ENCODE measurements at regions not wholly inside any gene's neighbourhood (a gene's known extent, or its start where the extent isn't known, plus 50 kb on each side); places are given as distances from the start of the nearest gene placed in this dataset.
"Not testable (repeated sequence)": the region's sequence is repeated elsewhere in the genome, so short reads cannot be mapped to it uniquely, and the experiment has no call there.

DNA sequence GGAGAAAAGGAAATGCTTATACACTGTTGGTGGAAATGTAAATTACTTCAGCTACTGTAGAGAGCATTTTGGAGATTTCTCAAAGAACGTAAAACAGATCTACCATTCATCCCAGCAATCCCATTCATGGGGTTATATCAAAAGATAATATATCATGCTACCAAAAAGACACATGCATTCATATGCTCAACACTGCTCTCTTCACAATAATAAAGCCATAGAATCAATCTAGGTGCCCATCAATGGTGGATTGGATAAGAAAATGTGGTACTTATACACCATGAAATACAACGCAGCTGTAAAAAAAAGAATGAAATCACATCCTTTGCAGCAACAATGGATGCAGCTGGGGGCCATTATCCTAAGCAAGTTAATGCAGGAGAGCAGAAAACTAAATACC, 1487.7 kb upstream of the SEL1L start:
- no peak for DNase-seq

DNA sequence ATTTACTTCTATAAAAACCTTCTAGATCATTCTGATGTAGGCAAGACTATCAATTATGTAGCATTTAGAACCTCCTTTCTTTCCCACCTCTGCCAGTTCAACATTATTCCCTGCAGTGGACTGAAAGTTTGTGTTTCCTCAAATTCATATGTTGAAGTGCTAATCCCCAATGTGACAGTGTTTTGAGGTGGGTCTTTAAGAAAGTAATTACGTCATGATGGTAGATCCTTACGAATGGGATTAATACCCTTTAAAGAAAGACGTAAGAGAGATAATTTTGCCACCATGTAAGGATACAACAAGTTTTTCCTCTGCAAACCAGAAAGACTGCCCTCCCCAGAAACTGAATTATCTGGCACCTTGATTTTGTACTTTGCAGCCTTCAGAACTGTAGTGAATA, 1489.7 kb upstream of the SEL1L start:
- no peak for DNase-seq

DNA sequence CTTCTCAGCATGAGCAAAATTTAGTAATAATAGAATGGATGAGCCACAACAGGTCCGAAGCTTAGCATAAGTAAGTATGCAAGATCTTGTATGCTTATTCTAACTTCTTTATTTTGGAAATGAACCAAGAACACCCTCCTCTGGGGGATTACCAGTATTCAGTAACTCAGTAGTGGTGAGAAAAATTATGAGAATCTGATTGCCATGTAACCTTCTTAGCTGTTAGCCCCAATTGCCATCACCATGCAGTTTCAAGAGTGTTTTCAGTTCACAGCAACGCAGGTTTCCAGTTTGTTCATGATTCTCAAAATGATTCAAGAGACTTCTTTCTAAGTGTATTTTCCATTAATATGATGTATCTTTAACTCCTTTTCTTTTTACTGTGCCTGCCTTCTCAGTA, 1507.6 kb upstream of the SEL1L start:
- DNase-seq: no peak

GRCh38 chr14:83042858-83043257, 1509.2 kb upstream of the SEL1L start:
- DNase-seq: no peak

DNA sequence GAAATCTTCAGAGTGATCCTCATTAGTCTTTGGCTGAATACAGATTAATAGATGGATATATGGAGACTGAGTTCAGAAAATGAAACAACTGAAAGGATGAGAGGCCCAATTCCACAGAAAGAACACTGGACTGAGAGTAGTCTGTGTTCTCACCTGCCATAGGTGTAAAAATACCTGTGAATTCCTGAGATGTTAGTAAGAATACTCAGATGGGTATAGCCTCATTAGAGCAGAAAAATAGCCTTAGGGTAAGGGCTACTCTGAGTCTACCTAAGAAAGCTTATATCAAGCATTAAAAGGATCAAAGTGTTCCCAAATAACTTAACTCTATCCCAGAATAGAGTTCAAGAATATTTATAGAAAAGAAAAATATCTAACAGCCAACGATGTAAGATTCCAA, 1510.3 kb upstream of the SEL1L start:
- DNase-seq: no peak

- DNase-seq: no peak
These were observed 1513.6 kb upstream of the SEL1L start for GRCh38 chr14:83047059-83047830.

DNA sequence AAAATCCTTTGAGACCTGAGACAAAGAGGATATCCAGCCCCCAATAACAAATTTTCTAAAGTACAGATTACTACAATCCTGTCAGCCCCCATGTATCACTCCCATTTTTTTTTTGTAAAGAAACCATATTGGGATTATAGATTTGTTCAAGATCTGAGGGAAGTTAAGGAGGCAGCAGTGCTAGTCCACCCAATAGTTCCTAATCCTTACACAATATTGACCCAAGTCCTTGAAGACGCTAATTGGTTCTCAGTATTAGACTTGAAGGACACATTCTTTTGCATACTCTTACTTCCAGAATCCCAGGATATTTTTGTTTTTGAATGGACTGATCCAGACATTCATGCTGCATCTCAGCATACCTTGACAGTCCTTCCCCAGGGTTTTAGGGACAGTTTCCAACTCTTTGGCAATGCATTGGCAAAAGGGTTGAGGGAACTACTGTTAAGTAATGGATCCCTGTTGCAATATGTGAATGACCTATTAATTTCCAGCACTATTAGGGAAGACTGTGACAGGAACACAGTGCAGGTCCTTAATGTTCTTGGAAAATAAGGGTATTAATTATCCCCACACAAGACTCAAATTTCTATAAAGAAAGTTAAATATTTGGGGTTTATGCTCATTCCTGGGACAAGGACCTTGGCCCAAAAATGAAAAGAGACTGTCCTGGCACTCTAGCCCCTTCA, 1519.5 kb upstream of the SEL1L start:
- DNase-seq: no peak

DNA sequence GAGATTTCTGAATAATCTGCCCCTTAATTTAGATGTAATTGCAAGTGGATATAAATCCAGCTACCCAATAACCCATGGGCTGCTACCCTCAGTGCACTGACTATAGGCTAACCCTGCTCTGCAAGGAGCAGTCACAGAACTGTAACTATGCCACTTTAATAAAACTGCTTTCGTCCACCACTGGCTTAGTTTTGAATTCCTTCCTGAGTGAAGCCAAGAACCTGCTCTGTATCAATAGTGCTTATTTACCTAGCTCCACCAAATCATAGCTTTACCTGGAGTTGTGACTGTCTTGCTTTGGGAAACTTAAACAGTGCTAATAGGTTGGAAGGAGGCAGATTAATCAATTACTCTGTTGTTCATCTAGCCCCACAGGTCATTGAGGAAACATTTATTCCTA, 1524.4 kb upstream of the SEL1L start:
- DNase-seq: no peak

GRCh38 chr14:83071888-83072501, 1538.3 kb upstream of the SEL1L start:
- no peak for DNase-seq

- DNase-seq: no peak
These were observed 1551.5 kb upstream of the SEL1L start for GRCh38 chr14:83085136-83085535.

- no peak for DNase-seq
These were observed 1552.1 kb upstream of the SEL1L start for GRCh38 chr14:83085725-83086124.

DNA sequence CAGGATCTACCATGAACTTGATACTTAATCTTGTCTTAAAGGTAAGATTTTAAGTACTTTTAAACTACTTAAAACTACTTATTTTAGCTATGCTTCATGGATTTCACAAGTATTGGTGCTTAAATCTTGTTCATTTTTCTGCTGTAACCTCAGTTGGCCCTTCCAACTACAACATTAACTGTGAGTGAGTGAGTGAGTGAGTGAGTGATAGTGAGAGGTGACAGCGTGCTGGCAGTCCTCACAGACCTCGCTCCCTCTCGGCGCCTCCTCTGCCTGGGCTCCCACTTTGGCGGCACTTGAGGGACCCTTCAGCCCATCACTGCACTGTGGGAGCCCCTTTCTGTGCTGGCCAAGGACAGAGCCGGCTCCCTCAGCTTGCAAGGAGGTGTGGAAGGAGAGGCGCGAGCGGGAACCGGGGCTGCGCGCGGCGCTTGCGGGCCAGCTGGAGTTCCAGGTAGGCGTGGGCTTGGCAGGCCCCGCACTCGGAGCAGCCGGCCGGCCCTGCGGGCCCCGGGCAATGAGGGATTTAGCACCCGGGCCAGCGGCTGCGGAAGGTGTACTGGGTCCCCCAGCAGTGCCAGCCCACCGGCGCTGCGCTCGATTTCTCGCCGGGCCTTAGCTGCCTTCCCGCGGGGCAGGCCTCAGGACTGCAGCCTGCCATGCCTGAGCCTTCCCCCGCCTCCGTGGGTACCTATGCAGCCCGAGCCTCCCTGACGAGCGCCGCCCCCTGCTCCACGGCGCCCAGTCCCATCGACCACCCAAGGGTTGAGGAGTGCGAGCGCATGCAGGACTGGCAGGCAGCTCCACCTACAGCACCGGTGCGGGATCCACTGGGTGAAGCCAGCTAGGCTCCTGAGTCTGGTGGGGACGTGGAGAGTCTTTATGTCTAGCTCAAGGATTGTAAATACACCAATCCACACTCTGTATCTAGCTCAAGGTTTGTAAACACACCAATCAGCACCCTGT, 1558.6 kb upstream of the SEL1L start:
- not testable (repeated sequence) for DNase-seq

DNA sequence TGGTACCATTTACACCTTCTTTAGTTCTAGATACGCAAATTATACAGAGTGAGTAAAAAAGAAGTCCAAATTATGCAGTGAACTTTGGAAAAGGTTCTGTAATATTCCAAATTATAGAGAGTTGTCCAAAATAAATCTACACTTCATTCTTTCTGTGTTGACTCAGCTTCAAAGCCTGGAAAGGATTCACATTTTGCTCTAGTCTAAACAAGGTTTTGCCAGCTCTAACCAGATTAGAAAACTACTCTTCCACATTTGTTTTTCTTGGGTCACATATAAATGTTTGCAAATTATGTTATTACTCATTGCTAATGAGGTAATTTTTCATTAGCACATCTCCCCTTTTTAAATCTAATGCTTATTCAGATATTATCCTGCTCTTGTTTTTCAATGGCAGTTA, 1562.4 kb upstream of the SEL1L start:
- no peak for DNase-seq

GRCh38 chr14:83101846-83102245, 1568.2 kb upstream of the SEL1L start:
- DNase-seq: no peak

DNA sequence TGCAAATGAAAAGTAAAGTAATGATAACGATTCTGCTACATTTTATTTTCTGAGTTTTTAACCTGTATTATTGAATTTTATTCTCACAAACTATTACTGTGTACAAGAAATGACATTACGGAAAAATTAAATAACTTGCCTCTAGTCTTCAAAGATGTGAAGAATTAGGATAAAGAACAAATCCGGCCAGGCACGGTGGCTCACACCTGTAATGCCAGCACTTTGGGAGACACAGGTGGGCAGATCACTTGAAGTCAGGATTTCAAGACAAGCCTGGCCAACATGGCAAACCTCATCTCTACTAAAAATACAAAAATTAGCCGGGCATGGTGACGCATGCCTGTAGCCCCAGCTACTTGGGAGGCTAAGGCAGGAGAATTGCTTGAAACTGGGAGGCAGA, 1584.4 kb upstream of the SEL1L start:
- DNase-seq: no peak

- DNase-seq: no peak
These were observed 1586.5 kb upstream of the SEL1L start for GRCh38 chr14:83120187-83120586.

DNA sequence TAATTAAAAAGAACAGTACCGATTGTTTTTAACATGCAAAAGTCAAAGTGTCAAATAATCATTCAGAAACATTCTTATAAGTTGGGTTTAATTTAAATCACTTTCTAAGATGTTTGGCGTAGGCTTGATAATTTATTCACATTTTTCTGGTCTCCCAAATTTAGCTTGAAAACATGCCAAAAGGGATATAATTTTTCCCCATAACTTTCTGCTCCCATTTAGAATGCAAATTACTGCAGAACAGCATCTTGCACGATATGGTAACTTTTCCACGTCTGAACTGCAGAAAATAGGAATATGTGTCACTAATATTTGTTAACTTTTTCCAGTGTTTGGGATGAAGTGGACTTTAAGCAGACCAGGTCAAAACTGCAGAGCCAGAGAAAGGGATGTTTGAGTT, 1592.4 kb upstream of the SEL1L start:
- no peak for DNase-seq

DNA sequence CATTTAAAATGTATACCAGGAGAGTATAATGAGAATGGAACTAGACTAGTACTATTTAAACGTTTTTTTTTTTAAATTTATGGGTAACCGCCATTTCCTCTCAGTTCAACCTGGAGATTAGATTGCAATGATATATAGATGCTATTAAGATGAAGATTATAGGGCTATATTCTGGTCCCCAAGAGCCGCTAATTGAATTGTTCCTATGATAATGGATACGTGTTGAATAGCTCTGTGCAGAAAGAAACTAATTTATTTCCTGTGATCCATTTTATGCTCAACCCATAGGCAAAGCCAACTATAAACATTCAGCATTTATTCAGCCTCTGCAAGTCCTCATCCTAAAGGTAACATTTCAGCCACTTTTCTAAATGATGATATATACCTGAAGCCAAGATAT, 1595.1 kb upstream of the SEL1L start:
- DNase-seq: no peak

- DNase-seq: no peak
These were observed 1595.8 kb upstream of the SEL1L start for GRCh38 chr14:83129496-83129895.

- no peak for DNase-seq
These were observed 1600.5 kb upstream of the SEL1L start for GRCh38 chr14:83133981-83134645.

- DNase-seq: no peak
These were observed 1607.1 kb upstream of the SEL1L start for GRCh38 chr14:83140756-83141155.

- no peak for DNase-seq
These were observed 1613.4 kb upstream of the SEL1L start for GRCh38 chr14:83147006-83147405.

DNA sequence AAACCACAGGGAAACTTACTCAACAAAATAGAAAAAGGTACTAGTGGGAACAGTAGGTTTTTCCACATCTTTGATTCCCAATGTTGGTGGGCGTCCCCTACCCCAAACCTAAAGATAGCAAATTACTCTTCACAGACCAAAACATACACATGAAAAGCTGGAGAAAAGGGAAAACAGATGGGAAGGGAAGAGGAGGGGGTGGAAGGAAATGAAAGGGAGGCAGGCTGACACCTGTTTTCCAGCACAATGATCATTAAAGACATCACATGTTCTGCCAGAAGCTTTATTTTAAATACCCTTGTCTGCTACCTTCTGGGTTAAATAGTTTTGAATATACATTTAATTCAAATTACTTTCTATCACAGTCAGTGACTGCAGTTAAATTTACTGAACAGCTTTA, 1617.9 kb upstream of the SEL1L start:
- no peak for DNase-seq
